ENCODE measurements at regions not wholly inside any gene's neighbourhood (a gene's known extent, or its start where the extent isn't known, plus 50 kb on each side); places are given as distances from the start of the nearest gene placed in this dataset.

- Histone ChIP-seq H3K4me1 (replicated peaks) (peaks cover 44% of the 10 kb centered on the region), H3K27ac (peak overlapping the region; percentile 89), H3K4me3 (no peak overlapping the region), H3K9me3 (replicated peaks) (no peaks in the 10 kb centered on the region), H3K36me3 (no peaks in the 10 kb centered on the region), H3K27me3 (replicated peaks) (no peaks in the 10 kb centered on the region)
- peak in 1 of 2 experiments; percentile 18 for DNase-seq (ENCODE audit: low read depth in 1 of 2, low spot score in 2 of 2)
Observed at GRCh38 chr14:85417396-85417795, 112.5 kb upstream of the FLRT2 start.

DNA sequence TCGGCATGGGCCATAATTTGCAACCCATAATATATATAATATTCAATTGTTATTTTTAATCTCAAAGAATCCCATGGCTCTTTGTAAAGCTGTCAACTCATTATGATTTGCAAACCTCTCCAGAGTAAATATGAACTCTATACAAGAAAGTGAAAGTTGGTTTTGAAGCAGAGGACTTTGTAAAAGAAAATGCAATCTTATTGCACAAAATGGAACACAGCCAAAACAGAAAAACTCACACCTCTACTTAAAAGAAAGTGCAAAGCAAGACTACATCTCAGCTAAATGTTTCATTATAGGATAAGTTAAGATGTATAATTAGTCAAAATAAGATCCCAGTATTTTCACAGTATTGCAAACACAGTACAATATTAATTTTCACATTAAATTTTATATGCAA, 111.2 kb upstream of the FLRT2 start:
- DNase-seq (ENCODE audit: low read depth in 1 of 2, low spot score in 2 of 2), result no peak
- Histone ChIP-seq H3K27me3 (replicated peaks) (no peaks in the 10 kb centered on the region), H3K27ac (no peak overlapping the region), H3K4me3 (no peak overlapping the region), H3K36me3 (no peaks in the 10 kb centered on the region), H3K4me1 (replicated peaks) (peaks cover 44% of the 10 kb centered on the region), H3K9me3 (replicated peaks) (no peaks in the 10 kb centered on the region)

DNA sequence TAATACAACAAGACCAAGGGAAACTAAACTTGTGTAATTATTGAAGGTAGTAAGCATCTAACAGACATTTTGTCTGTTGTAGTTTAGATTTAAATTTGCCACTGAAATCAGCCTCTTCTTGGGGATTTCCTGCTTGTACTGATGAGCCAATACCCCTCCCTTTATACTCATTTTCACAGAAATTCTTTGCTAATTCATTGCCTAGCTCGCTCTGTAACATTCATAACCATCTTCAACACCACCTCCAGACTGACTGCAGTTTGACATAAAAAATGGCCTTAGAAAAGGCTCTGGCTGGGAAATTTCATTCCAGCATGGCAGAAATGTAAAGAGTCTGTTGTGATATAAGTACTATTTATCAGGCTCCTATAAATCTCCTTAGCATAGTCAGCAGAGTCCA, 109.7 kb upstream of the FLRT2 start:
- Histone ChIP-seq H3K4me1 (replicated peaks) (peaks cover 30% of the 10 kb centered on the region), H3K27ac (no peak overlapping the region), H3K36me3 (no peaks in the 10 kb centered on the region), H3K27me3 (replicated peaks) (no peaks in the 10 kb centered on the region), H3K4me3 (no peak overlapping the region), H3K9me3 (replicated peaks) (no peaks in the 10 kb centered on the region)
- DNase-seq (ENCODE audit: low read depth in 1 of 2, low spot score in 2 of 2), result no peak

DNA sequence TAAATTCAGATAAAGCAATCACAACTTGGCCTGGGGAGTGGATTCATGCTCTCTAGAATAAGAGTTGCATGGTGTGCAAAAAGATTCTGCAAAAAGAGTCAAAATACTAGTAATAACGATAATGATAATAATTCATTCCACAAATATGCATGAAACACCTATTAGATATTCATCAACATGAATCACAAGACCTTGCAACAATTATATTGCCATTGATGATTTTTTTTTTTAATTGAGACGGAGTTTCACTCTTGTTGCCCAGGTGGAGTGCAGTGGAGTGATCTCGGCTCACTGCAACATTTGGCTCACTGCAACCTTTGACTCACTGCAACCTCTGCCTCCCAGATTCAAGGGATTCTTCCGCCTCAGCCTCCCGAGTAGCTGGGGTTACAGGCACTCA, 109.2 kb upstream of the FLRT2 start:
- H3K36me3 ChIP-seq, result no peaks in the 10 kb centered on the region

GRCh38 chr14:85421186-85421877, 108.6 kb upstream of the FLRT2 start:
- Histone ChIP-seq H3K27me3 (replicated peaks) (no peaks in the 10 kb centered on the region), H3K36me3 (no peaks in the 10 kb centered on the region), H3K9me3 (replicated peaks) (no peaks in the 10 kb centered on the region), H3K4me3 (no peak overlapping the region), H3K27ac (no peak overlapping the region), H3K4me1 (replicated peaks) (peaks cover 21% of the 10 kb centered on the region)
- DNase-seq (ENCODE audit: low read depth in 1 of 2, low spot score in 2 of 2), result peak; percentile 12 to 39

More for the DNA sequence above, 109.2 kb upstream of the FLRT2 start:
- no peaks in the 10 kb centered on the region for H3K9me3 ChIP-seq (replicated peaks)
- peaks cover 28% of the 10 kb centered on the region for H3K4me1 ChIP-seq (replicated peaks)
- no peak overlapping the region for H3K4me3 ChIP-seq
- no peaks in the 10 kb centered on the region for H3K27me3 ChIP-seq (replicated peaks)
- no peak for DNase-seq (ENCODE audit: low read depth in 1 of 2, low spot score in 2 of 2)
- no peak overlapping the region for H3K27ac ChIP-seq

- Histone ChIP-seq H3K9me3 (replicated peaks) (no peaks in the 10 kb centered on the region), H3K4me1 (replicated peaks) (peaks cover 5% of the 10 kb centered on the region), H3K36me3 (no peaks in the 10 kb centered on the region), H3K27me3 (replicated peaks) (no peaks in the 10 kb centered on the region), H3K27ac (no peak overlapping the region), H3K4me3 (no peak overlapping the region)
- no peak for DNase-seq (ENCODE audit: low read depth in 1 of 2, low spot score in 2 of 2)
Observed at GRCh38 chr14:85423889-85424288, 106.1 kb upstream of the FLRT2 start.

DNA sequence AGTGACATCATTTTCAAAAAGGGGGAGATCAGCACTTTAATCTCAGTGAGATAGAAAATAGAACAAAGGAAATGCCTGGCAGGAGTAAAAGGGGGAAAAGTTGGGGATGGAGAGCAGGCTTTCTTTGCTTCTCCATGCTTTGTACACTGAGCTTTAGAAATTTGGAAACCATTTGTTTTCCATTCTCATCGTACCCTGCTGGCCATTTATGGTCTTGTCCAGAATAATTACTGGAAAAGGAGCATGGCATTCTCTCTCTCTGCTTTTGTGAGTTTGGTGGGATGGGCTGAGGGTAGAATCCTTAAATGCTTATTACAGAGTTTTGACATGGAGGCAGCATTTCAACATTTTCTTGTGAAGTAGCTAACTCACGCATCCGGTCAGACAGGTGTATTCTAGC, 104.4 kb upstream of the FLRT2 start:
- DNase-seq (ENCODE audit: low read depth in 1 of 2, low spot score in 2 of 2), result no peak
- Histone ChIP-seq H3K9me3 (replicated peaks) (no peaks in the 10 kb centered on the region), H3K36me3 (no peaks in the 10 kb centered on the region), H3K27me3 (replicated peaks) (no peaks in the 10 kb centered on the region), H3K4me3 (no peak overlapping the region), H3K27ac (no peak overlapping the region), H3K4me1 (replicated peaks) (peaks cover 5% of the 10 kb centered on the region)

DNA sequence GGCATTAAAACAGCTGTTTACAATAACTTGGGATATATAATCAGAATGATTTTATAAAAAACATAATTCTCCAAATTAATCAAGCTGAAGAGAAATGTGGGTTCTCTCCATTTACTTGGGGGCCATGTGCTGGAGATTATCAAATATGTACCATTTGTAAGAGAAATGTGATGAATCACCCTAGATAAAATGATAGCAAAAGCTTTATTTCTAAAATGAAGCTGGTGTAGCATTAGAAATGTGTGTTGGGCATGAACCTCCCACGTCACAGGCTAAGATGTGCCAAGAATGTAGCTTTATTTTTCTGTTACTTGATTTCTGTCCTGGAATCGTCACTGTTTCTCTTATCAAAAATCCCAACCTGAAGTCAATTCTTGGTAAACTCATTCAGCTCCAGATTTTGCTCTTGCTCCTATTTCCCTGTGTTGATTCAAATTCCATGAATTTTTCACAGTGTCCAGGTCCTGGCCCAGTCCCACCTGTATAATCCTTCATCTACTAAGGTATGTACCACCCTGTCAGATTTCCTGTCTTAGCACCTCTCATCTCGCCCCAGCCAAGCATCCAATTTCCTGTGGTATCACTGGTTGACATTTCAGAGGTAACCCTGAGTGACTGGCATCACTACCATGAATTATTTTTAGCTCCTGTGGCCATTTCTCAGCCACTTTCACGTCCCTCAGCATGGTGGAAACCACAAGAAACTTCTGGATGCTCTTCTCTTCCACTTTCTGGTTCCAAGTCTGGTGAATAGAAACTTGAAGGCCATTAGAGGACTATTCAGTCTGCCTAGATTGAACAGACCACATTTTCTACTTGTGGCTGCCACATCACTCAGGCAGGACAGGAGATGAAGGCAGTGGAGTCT, 103.6 kb upstream of the FLRT2 start:
- no peaks in the 10 kb centered on the region for H3K36me3 ChIP-seq
- DNase-seq (ENCODE audit: low read depth in 1 of 2, low spot score in 2 of 2), result no peak

GRCh38 chr14:85428926-85429325, 101.0 kb upstream of the FLRT2 start:
- Histone ChIP-seq H3K36me3 (no peaks in the 10 kb centered on the region), H3K27me3 (replicated peaks) (no peaks in the 10 kb centered on the region), H3K4me1 (replicated peaks) (no peaks in the 10 kb centered on the region), H3K27ac (no peak overlapping the region), H3K4me3 (no peak overlapping the region), H3K9me3 (replicated peaks) (no peaks in the 10 kb centered on the region)
- DNase-seq (ENCODE audit: low read depth in 1 of 2, low spot score in 2 of 2), result no peak

More for the DNA sequence above, 103.6 kb upstream of the FLRT2 start:
- H3K4me1 ChIP-seq (replicated peaks), result peaks cover 4% of the 10 kb centered on the region
- no peaks in the 10 kb centered on the region for H3K27me3 ChIP-seq (replicated peaks)
- no peak overlapping the region for H3K4me3 ChIP-seq
- no peaks in the 10 kb centered on the region for H3K9me3 ChIP-seq (replicated peaks)
- no peak overlapping the region for H3K27ac ChIP-seq

DNA sequence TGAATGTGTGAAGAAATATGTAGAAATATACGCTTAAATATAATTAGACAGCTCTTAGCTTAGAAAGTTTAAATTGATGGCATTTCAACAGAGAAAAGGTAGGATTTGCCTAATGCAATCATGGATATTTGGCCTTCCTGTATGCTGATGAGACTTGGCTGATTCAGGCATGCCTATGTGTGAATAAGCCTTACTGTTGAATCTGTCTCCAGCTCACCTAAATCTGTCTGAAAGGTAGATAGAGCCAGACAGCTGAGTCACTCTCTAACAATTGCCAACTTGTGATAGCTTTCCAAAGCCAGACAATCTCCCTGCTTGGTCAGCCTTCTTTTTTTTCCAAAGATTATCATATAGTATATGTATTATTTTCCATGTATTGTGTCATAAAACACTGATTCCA, 92.8 kb upstream of the FLRT2 start:
- no peak overlapping the region for H3K4me3 ChIP-seq
- peaks cover 47% of the 10 kb centered on the region for H3K4me1 ChIP-seq (replicated peaks)
- no peak overlapping the region for H3K27ac ChIP-seq
- no peaks in the 10 kb centered on the region for H3K27me3 ChIP-seq (replicated peaks)
- H3K36me3 ChIP-seq, result no peaks in the 10 kb centered on the region
- no peaks in the 10 kb centered on the region for H3K9me3 ChIP-seq (replicated peaks)
- peak in 1 of 2 experiments; percentile 16 for DNase-seq (ENCODE audit: low read depth in 1 of 2, low spot score in 2 of 2)

DNA sequence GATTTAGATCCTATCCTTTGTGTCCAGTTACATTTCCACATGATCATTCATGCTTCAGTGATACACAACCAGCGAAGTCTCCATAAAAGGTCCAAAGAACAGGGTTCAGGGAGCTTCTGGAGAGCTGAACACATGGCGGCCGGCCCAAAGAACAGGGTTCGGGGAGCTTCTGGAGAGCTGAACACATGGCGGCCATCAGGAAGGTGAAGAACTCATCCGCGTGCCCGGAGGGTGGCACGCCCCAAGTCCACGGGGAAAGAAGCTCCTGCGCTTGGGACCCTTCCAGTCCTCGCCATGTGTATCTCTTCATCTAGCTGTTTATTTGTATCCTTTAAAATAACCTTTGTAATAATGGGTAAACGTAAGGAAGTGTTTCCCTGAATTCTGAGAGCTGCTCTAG, 91.9 kb upstream of the FLRT2 start:
- Histone ChIP-seq H3K4me3 (no peak overlapping the region), H3K27ac (no peak overlapping the region)
- no peak for DNase-seq (ENCODE audit: low read depth in 1 of 2, low spot score in 2 of 2)

DNA sequence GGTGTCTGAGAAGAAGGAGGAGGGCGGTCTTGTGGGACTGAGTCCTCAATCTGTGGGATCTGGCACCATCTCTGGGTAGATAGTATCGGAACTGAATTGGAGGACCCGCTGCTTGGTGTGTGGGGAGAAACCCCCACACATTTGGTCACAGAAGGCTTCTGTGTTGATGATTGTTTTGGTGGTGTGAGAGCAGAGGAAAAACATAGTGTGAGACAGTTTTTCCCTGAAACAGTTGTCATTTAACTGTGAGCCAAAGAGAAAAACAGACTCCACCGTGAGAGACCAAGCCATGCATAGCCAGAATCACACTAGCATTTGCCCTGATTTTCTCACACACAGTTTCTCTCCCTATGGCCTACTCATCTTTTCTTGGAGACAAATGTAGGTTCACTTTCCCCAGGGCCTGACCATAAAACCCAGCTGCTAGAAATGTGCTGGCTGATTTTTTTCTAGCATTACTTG, 91.4 kb upstream of the FLRT2 start:
- H3K27me3 ChIP-seq (replicated peaks), result no peaks in the 10 kb centered on the region
- no peak for DNase-seq (ENCODE audit: low read depth in 1 of 2, low spot score in 2 of 2)
- no peaks in the 10 kb centered on the region for H3K36me3 ChIP-seq
- peaks cover 48% of the 10 kb centered on the region for H3K4me1 ChIP-seq (replicated peaks)
- H3K4me3 ChIP-seq, result no peak overlapping the region
- H3K9me3 ChIP-seq (replicated peaks), result no peaks in the 10 kb centered on the region
- no peak overlapping the region for H3K27ac ChIP-seq

More for the DNA sequence above, 91.9 kb upstream of the FLRT2 start:
- H3K4me1 ChIP-seq (replicated peaks), result peaks cover 48% of the 10 kb centered on the region
- H3K9me3 ChIP-seq (replicated peaks), result no peaks in the 10 kb centered on the region
- H3K36me3 ChIP-seq, result no peaks in the 10 kb centered on the region
- no peaks in the 10 kb centered on the region for H3K27me3 ChIP-seq (replicated peaks)

GRCh38 chr14:85439696-85440328, 90.1 kb upstream of the FLRT2 start:
- H3K9me3 ChIP-seq (replicated peaks), result no peaks in the 10 kb centered on the region
- peak overlapping the region; percentile 91 for H3K27ac ChIP-seq
- peaks cover 48% of the 10 kb centered on the region for H3K4me1 ChIP-seq (replicated peaks)
- H3K4me3 ChIP-seq, result no peak overlapping the region
- DNase-seq (ENCODE audit: low read depth in 1 of 2, low spot score in 2 of 2), result peak; percentile 66 to 82
- no peaks in the 10 kb centered on the region for H3K27me3 ChIP-seq (replicated peaks)
- H3K36me3 ChIP-seq, result no peaks in the 10 kb centered on the region
